WTC11 (cell line): ENCODE measurements at regions not wholly inside any gene's neighbourhood (a gene's known extent, or its start where the extent isn't known, plus 50 kb on each side); places are given as distances from the start of the nearest gene placed in this dataset.
A peak's percentile ranks its signal among the peaks of the same experiment; 100 is the strongest.

Experiments used
- ATAC-seq: fragments of 200-7000 bp; cut with Tn5 transposase; 2 replicates; pipeline ENCODE4 v1.10.0; 2021; ENCODE audit warnings: mild to moderate bottlenecking, moderate library complexity
- CTCF ChIA-PET: fragments of 300-600 bp; sonication (Branson Sonifier 250); formaldehyde crosslinking; loops from one replicate; lab custom pipeline; 2021; ENCODE audit warnings: antibody characterized with exemption; lab: Charles Lee
- POLR2A ChIA-PET: fragments of 350-600 bp; sonication (Branson Sonifier 250); formaldehyde crosslinking; loops from one replicate; lab custom pipeline; 2021; ENCODE audit warnings: antibody characterized with exemption; lab: Charles Lee
- DNase-seq: peaks from one replicate; pipeline ENCODE4 v3.0.0; 2021; ENCODE audit warnings: low spot score
- H3K27ac Mint-ChIP-seq: 2 replicates; pipeline ENCODE4 v1.8.0; 2021; ENCODE audit warnings: mixed read lengths
- H3K27me3 Mint-ChIP-seq: 2 replicates; pipeline ENCODE4 v1.8.0; 2021; ENCODE audit warnings: low read depth, mild to moderate bottlenecking, moderate library complexity, mixed read lengths
- H3K36me3 Mint-ChIP-seq: 2 replicates; pipeline ENCODE4 v1.8.0; 2021; ENCODE audit warnings: mixed read lengths
- H3K4me1 Mint-ChIP-seq: 2 replicates; pipeline ENCODE4 v1.8.0; 2022; ENCODE audit warnings: mixed read lengths
- H3K4me3 Mint-ChIP-seq: 2 replicates; pipeline ENCODE4 v1.8.0; 2021; ENCODE audit warnings: mild to moderate bottlenecking, moderate library complexity, mixed read lengths
- H3K9me3 Mint-ChIP-seq: 2 replicates; pipeline ENCODE4 v1.8.0; 2021; ENCODE audit warnings: mixed read lengths
- ATF1 ChIP-seq: sonication (generic); formaldehyde crosslinking; IDR thresholded peaks from 2 replicates; pipeline ENCODE4 v1.8.1; 2023; ENCODE audit warnings: mild to moderate bottlenecking, moderate library complexity, missing genetic modification reagents
- FOXK1 ChIP-seq: sonication (generic); formaldehyde crosslinking; IDR thresholded peaks from 2 replicates; pipeline ENCODE4 v1.8.0; 2022; ENCODE audit warnings: mild to moderate bottlenecking, moderate library complexity, missing genetic modification reagents
- NFYB ChIP-seq: sonication (generic); formaldehyde crosslinking; conservative IDR thresholded peaks from 2 replicates; pipeline ENCODE4 v1.8.0; 2022; ENCODE audit warnings: low read depth, missing genetic modification reagents
- PREB ChIP-seq: sonication (generic); formaldehyde crosslinking; IDR thresholded peaks from 2 replicates; pipeline ENCODE4 v1.8.1; 2022; ENCODE audit warnings: mild to moderate bottlenecking, missing genetic modification reagents, moderate library complexity, borderline replicate concordance
- PRRX2 ChIP-seq: fragments of 250-450 bp; sonication (Bioruptor Pico); IDR thresholded peaks from 2 replicates; pipeline ENCODE4 v1.8.0; 2021; ENCODE audit warnings: mild to moderate bottlenecking
- SOX15 ChIP-seq: fragments of 250-450 bp; sonication (Bioruptor Pico); IDR thresholded peaks from 2 replicates; pipeline ENCODE4 v1.9.0; 2021; ENCODE audit warnings: mild to moderate bottlenecking
- SP1 ChIP-seq: sonication (generic); formaldehyde crosslinking; conservative IDR thresholded peaks from 2 replicates; pipeline ENCODE4 v1.8.1; 2022; ENCODE audit warnings: missing genetic modification reagents
- TEAD1 ChIP-seq: sonication (generic); formaldehyde crosslinking; IDR thresholded peaks from 2 replicates; pipeline ENCODE4 v1.8.0; 2022; ENCODE audit warnings: mild to moderate bottlenecking, missing genetic modification reagents
- ZNF219 ChIP-seq: sonication (generic); formaldehyde crosslinking; IDR thresholded peaks from 2 replicates; pipeline ENCODE4 v1.8.0; 2023; ENCODE audit warnings: missing genetic modification reagents, mild to moderate bottlenecking, borderline replicate concordance
- ZNF423 ChIP-seq: fragments of 250-450 bp; sonication (Bioruptor Pico); IDR thresholded peaks from 2 replicates; pipeline ENCODE4 v2.1.2; 2022; ENCODE audit warnings: mild to moderate bottlenecking, moderate library complexity
- microRNA-seq: library from miRNA; unstranded; fragments of <30 nt; microRNA quantifications from one replicate; pipeline ENCODE4 v1.2.0, GENCODE V29; 2022; ENCODE audit warnings: borderline number of aligned reads

GRCh38 chr7:93626869-93627268 is 52.3 kb upstream of the CALCR start:
- ChIA-PET CTCF (no interaction called here), POLR2A (no interaction called here)
- TF ChIP-seq SP1 (CRISPR knock-in tag) (no peak), TEAD1 (CRISPR knock-in tag) (no peak), NFYB (CRISPR knock-in tag) (no peak), SOX15 (CRISPR knock-in tag) (no peak), FOXK1 (CRISPR knock-in tag) (no peak), PREB (CRISPR knock-in tag) (no peak), PRRX2 (CRISPR knock-in tag) (no peak), ATF1 (no peak), ZNF423 (CRISPR knock-in tag) (no peak), ZNF219 (CRISPR knock-in tag) (no peak)
- Mint-ChIP-seq H3K9me3 (peaks cover 7% of the 10 kb centered on the region), H3K27ac (peak overlapping the region; percentile 20; the same call in 1 of the 2 replicates), H3K27me3 (no peaks in the 10 kb centered on the region), H3K4me3 (no peak overlapping the region), H3K36me3 (peaks cover 13% of the 10 kb centered on the region), H3K4me1 (peaks cover 36% of the 10 kb centered on the region)
- no peak for DNase-seq
- no peak for ATAC-seq

Small RNA genes lying in the stretch of these regions (microRNA-seq; reads per million reads assigned to microRNA genes)
- gene MIR4652, result 4.9 reads per million, percentile 12 among the genes with 10 or more reads in this experiment
